ENCODE measurements at regions not wholly inside any gene's neighbourhood (a gene's known extent, or its start where the extent isn't known, plus 50 kb on each side); places are given as distances from the start of the nearest gene placed in this dataset.

- H3K4me1 ChIP-seq: no peaks in the 10 kb centered on the region
Measured at GRCh38 chr5:56700711-56701110, 114.6 kb upstream of the MAP3K1 start.

DNA sequence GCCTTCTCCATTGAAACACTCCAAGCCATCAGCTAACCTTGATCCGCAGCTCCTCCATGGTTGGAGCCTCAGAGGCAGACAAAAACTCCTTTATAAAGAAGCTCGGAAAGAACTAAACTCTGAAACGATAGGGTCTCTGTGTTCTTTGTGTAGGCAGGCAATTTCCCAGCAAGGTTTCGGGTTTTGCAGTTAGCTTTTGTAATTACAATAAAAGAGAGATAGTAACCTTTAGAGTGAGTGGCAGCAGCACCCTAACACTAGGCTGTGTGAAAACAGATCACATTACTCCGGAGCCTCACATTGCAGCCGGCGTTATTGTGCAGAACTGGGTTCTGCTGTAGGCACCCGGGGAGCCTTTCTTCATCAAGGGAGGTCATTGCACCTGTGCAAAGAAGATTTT is 115.8 kb upstream of the MAP3K1 start:
- Histone ChIP-seq H3K27ac (no peak overlapping the region), H3K36me3 (no peaks in the 10 kb centered on the region), H3K27me3 (no peaks in the 10 kb centered on the region), H3K9me3 (no peaks in the 10 kb centered on the region), H3K4me3 (no peak overlapping the region), H3K4me1 (no peaks in the 10 kb centered on the region)
- DNase-seq: no peak
- TF ChIP-seq, protein P1, sequence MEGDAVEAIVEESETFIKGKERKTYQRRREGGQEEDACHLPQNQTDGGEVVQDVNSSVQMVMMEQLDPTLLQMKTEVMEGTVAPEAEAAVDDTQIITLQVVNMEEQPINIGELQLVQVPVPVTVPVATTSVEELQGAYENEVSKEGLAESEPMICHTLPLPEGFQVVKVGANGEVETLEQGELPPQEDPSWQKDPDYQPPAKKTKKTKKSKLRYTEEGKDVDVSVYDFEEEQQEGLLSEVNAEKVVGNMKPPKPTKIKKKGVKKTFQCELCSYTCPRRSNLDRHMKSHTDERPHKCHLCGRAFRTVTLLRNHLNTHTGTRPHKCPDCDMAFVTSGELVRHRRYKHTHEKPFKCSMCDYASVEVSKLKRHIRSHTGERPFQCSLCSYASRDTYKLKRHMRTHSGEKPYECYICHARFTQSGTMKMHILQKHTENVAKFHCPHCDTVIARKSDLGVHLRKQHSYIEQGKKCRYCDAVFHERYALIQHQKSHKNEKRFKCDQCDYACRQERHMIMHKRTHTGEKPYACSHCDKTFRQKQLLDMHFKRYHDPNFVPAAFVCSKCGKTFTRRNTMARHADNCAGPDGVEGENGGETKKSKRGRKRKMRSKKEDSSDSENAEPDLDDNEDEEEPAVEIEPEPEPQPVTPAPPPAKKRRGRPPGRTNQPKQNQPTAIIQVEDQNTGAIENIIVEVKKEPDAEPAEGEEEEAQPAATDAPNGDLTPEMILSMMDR (IDR thresholded peaks at IDR 0.05): no peak
- intact Hi-C loops (cut with DNase I; ENCODE audit: low total_unique reads): no loop called here

More at GRCh38 chr5:56700711-56701110, 114.6 kb upstream of the MAP3K1 start:
- Histone ChIP-seq H3K27ac (no peak overlapping the region), H3K9me3 (no peaks in the 10 kb centered on the region), H3K4me3 (no peak overlapping the region), H3K27me3 (no peaks in the 10 kb centered on the region), H3K36me3 (no peaks in the 10 kb centered on the region)
- TF ChIP-seq, protein P1 (IDR thresholded peaks at IDR 0.05): no peak
- intact Hi-C loops (cut with DNase I; ENCODE audit: low total_unique reads): no loop called here
- DNase-seq: no peak

GRCh38 chr5:56698463-56699381 is 116.6 kb upstream of the MAP3K1 start:
- no peak overlapping the region for H3K27ac ChIP-seq

GRCh38 chr5:56696900-56697299 is 118.4 kb upstream of the MAP3K1 start:
- DNase-seq: no peak

More at GRCh38 chr5:56698463-56699381, 116.6 kb upstream of the MAP3K1 start:
- no peaks in the 10 kb centered on the region for H3K36me3 ChIP-seq
- intact Hi-C loops (cut with DNase I; ENCODE audit: low total_unique reads): no loop called here
- no peaks in the 10 kb centered on the region for H3K9me3 ChIP-seq
- no peak overlapping the region for H3K4me3 ChIP-seq
- H3K27me3 ChIP-seq: no peaks in the 10 kb centered on the region
- no peaks in the 10 kb centered on the region for H3K4me1 ChIP-seq
- TF ChIP-seq, protein P1 (IDR thresholded peaks at IDR 0.05): no peak
- DNase-seq: no peak

GRCh38 chr5:56693220-56693579 is 122.1 kb upstream of the MAP3K1 start:
- no peaks in the 10 kb centered on the region for H3K4me1 ChIP-seq
- no peaks in the 10 kb centered on the region for H3K36me3 ChIP-seq
- TF ChIP-seq, protein P1 (IDR thresholded peaks at IDR 0.05): no peak
- H3K4me3 ChIP-seq: no peak overlapping the region
- H3K27me3 ChIP-seq: no peaks in the 10 kb centered on the region
- H3K27ac ChIP-seq: no peak overlapping the region
- H3K9me3 ChIP-seq: no peaks in the 10 kb centered on the region
- intact Hi-C loops (cut with DNase I; ENCODE audit: low total_unique reads): no loop called here
- DNase-seq: no peak

More at GRCh38 chr5:56696900-56697299, 118.4 kb upstream of the MAP3K1 start:
- Histone ChIP-seq H3K27ac (no peak overlapping the region), H3K9me3 (no peaks in the 10 kb centered on the region), H3K4me3 (no peak overlapping the region), H3K36me3 (no peaks in the 10 kb centered on the region), H3K4me1 (no peaks in the 10 kb centered on the region), H3K27me3 (no peaks in the 10 kb centered on the region)
- intact Hi-C loops (cut with DNase I; ENCODE audit: low total_unique reads): no loop called here
- TF ChIP-seq, protein P1 (IDR thresholded peaks at IDR 0.05): no peak

Measured in tibial artery (tissue), 4 donors.